ENCODE measurements at regions not wholly inside any gene's neighbourhood (a gene's known extent, or its start where the extent isn't known, plus 50 kb on each side); places are given as distances from the start of the nearest gene placed in this dataset.

GRCh38 chr2:16109368-16109820, 169.0 kb downstream of the MYCN start:
- no peak for DNase-seq
- H3K27ac ChIP-seq, result no peak overlapping the region
- TF ChIP-seq, protein P1, sequence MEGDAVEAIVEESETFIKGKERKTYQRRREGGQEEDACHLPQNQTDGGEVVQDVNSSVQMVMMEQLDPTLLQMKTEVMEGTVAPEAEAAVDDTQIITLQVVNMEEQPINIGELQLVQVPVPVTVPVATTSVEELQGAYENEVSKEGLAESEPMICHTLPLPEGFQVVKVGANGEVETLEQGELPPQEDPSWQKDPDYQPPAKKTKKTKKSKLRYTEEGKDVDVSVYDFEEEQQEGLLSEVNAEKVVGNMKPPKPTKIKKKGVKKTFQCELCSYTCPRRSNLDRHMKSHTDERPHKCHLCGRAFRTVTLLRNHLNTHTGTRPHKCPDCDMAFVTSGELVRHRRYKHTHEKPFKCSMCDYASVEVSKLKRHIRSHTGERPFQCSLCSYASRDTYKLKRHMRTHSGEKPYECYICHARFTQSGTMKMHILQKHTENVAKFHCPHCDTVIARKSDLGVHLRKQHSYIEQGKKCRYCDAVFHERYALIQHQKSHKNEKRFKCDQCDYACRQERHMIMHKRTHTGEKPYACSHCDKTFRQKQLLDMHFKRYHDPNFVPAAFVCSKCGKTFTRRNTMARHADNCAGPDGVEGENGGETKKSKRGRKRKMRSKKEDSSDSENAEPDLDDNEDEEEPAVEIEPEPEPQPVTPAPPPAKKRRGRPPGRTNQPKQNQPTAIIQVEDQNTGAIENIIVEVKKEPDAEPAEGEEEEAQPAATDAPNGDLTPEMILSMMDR (IDR thresholded peaks at IDR 0.05), result no peak
- TF ChIP-seq POLR2A (IDR thresholded peaks at IDR 0.05), result no peak
- no peaks in the 10 kb centered on the region for H3K27me3 ChIP-seq
- WGBS, 4 donors, result 72 to 100% (median 93%) methylated on average over 2 of the region's 2 CpGs
- no peaks in the 10 kb centered on the region for H3K9me3 ChIP-seq (replicated peaks in 1 of 3)
- intact Hi-C loops (cut with DNase I), result no loop called here
- H3K4me1 ChIP-seq (replicated peaks in 1 of 2), result no peaks in the 10 kb centered on the region
- no peaks in the 10 kb centered on the region for H3K36me3 ChIP-seq (replicated peaks in 1 of 2)
- H3K4me3 ChIP-seq, result no peak overlapping the region

GRCh38 chr2:16107246-16107645, 166.9 kb downstream of the MYCN start:
- H3K4me3 ChIP-seq, result no peak overlapping the region
- no peaks in the 10 kb centered on the region for H3K4me1 ChIP-seq (replicated peaks in 1 of 2)
- WGBS, 4 donors, result 92 to 94% (median 94%) methylated on average over 6 of the region's 6 CpGs
- H3K36me3 ChIP-seq (replicated peaks in 1 of 2), result no peaks in the 10 kb centered on the region
- DNase-seq, result no peak
- no peaks in the 10 kb centered on the region for H3K27me3 ChIP-seq
- H3K27ac ChIP-seq, result no peak overlapping the region
- intact Hi-C loops (cut with DNase I), result no loop called here
- no peaks in the 10 kb centered on the region for H3K9me3 ChIP-seq (replicated peaks in 1 of 3)
- TF ChIP-seq POLR2A (IDR thresholded peaks at IDR 0.05), result no peak
- TF ChIP-seq, protein P1 (IDR thresholded peaks at IDR 0.05), result no peak

GRCh38 chr2:16106619-16107018, 166.3 kb downstream of the MYCN start:
- Histone ChIP-seq H3K4me1 (replicated peaks in 1 of 2) (no peaks in the 10 kb centered on the region), H3K4me3 (no peak overlapping the region), H3K9me3 (replicated peaks in 1 of 3) (no peaks in the 10 kb centered on the region), H3K27ac (no peak overlapping the region), H3K27me3 (no peaks in the 10 kb centered on the region), H3K36me3 (replicated peaks in 1 of 2) (no peaks in the 10 kb centered on the region)
- TF ChIP-seq, protein P1 (IDR thresholded peaks at IDR 0.05), result no peak
- no peak for TF ChIP-seq POLR2A (IDR thresholded peaks at IDR 0.05)
- intact Hi-C loops (cut with DNase I), result no loop called here
- no peak for DNase-seq
- 80 to 88% (median 86%) methylated on average over 6 of the region's 6 CpGs for WGBS, 4 donors

GRCh38 chr2:16105669-16106281, 165.4 kb downstream of the MYCN start:
- TF ChIP-seq POLR2A (IDR thresholded peaks at IDR 0.05), result no peak
- TF ChIP-seq, protein P1 (IDR thresholded peaks at IDR 0.05), result no peak
- DNase-seq, result no peak
- Histone ChIP-seq H3K9me3 (replicated peaks in 1 of 3) (no peaks in the 10 kb centered on the region), H3K4me1 (replicated peaks in 1 of 2) (no peaks in the 10 kb centered on the region), H3K36me3 (replicated peaks in 1 of 2) (no peaks in the 10 kb centered on the region), H3K4me3 (no peak overlapping the region), H3K27ac (no peak overlapping the region), H3K27me3 (no peaks in the 10 kb centered on the region)
- intact Hi-C loops (cut with DNase I), result no loop called here
- 74 to 86% (median 81%) methylated on average over 13 to 15 of the region's 15 CpGs for WGBS, 4 donors
